Activated CD8-positive, alpha-beta T cell treated with anti-CD3 and anti-CD28 coated beads for 36 hours (primary cell): ENCODE measurements at regions not wholly inside any gene's neighbourhood (a gene's known extent, or its start where the extent isn't known, plus 50 kb on each side); places are given as distances from the start of the nearest gene placed in this dataset.

Experiments
- ATAC-seq: fragments of 200-7000 bp; cut with Tn5 transposase; one replicate; pipeline ENCODE4 v1.10.0; 2021; ENCODE audit warnings: mild to moderate bottlenecking, moderate library complexity
- CTCF ChIA-PET: fragments of 350-600 bp; sonication (Branson Sonifier 250); formaldehyde crosslinking; loops from one replicate; lab custom pipeline; 2021; ENCODE audit warnings: antibody characterized with exemption; lab: Charles Lee
- POLR2A ChIA-PET: fragments of 350-600 bp; sonication (Branson Sonifier 250); formaldehyde crosslinking; loops from one replicate; lab custom pipeline; 2021; ENCODE audit warnings: antibody characterized with exemption; lab: Charles Lee
- DNase-seq: peaks from one replicate; pipeline ENCODE4 v3.0.0-alpha.2; 2020
- H3K27ac Mint-ChIP-seq: one replicate; pipeline ENCODE4 v1.8.0; 2021; ENCODE audit warnings: mild to moderate bottlenecking, mixed read lengths
- H3K27me3 Mint-ChIP-seq: one replicate; pipeline ENCODE4 v1.8.0; 2021; ENCODE audit warnings: mixed read lengths
- H3K36me3 Mint-ChIP-seq: one replicate; pipeline ENCODE4 v1.8.0; 2021; ENCODE audit warnings: low read depth, mixed read lengths
- H3K4me1 Mint-ChIP-seq: one replicate; pipeline ENCODE4 v1.8.0; 2021; ENCODE audit warnings: low read depth, mixed read lengths
- H3K4me3 Mint-ChIP-seq: one replicate; pipeline ENCODE4 v1.8.0; 2021; ENCODE audit warnings: mild to moderate bottlenecking, moderate library complexity, mixed read lengths
- H3K9me3 Mint-ChIP-seq: one replicate; pipeline ENCODE4 v1.8.0; 2021; ENCODE audit warnings: mixed read lengths
- intact Hi-C: fragments of 100-400 bp; cut with micrococcal nuclease; formaldehyde crosslinking; loops from one replicate; pipeline ENCODE4 v1.10.0; 2022
- TF ChIP-seq, protein P1 (sequence below): fragments of 200-600 bp; IDR thresholded peaks from one replicate; pipeline ENCODE4 v1.8.0; 2022; ENCODE audit warnings: antibody characterized with exemption, mild to moderate bottlenecking

DNA sequence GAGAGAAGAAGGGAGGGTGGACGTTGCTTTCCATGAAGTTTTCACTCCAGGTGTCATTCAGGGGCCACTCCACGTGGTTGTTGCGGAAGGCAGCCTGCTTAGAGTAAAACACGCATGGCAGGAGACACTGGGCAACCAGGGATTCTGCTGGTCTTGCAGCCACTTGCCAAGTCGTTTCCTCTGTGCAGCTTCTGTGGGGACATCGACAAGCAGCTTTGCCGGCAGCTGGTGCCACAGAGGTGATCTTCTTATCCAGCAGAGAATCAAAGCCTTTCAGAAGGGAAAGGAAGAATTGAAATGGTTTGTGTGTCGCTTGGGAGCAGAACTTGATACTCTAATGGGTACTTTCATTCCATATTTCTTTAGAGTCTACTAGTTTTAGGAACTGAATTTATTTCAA lies 867.1 kb upstream of the TENM3 start:
- TF ChIP-seq, protein P1, sequence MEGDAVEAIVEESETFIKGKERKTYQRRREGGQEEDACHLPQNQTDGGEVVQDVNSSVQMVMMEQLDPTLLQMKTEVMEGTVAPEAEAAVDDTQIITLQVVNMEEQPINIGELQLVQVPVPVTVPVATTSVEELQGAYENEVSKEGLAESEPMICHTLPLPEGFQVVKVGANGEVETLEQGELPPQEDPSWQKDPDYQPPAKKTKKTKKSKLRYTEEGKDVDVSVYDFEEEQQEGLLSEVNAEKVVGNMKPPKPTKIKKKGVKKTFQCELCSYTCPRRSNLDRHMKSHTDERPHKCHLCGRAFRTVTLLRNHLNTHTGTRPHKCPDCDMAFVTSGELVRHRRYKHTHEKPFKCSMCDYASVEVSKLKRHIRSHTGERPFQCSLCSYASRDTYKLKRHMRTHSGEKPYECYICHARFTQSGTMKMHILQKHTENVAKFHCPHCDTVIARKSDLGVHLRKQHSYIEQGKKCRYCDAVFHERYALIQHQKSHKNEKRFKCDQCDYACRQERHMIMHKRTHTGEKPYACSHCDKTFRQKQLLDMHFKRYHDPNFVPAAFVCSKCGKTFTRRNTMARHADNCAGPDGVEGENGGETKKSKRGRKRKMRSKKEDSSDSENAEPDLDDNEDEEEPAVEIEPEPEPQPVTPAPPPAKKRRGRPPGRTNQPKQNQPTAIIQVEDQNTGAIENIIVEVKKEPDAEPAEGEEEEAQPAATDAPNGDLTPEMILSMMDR = no peak
- no peaks in the 10 kb centered on the region for H3K36me3 Mint-ChIP-seq
- ATAC-seq (no peak), DNase-seq (no peak)
- no peak overlapping the region for H3K27ac Mint-ChIP-seq
- no peak overlapping the region for H3K4me3 Mint-ChIP-seq
- ChIA-PET POLR2A (no interaction called here), CTCF (interaction anchor here (1.4 kb wide), 1 partner anchor 11 kb away, joined by 3 read pairs; no protein-coding TSS in a partner anchor)
- H3K9me3 Mint-ChIP-seq = peaks cover 1% of the 10 kb centered on the region
- no peaks in the 10 kb centered on the region for H3K27me3 Mint-ChIP-seq
- intact Hi-C loops = no loop called here
- H3K4me1 Mint-ChIP-seq = no peaks in the 10 kb centered on the region

DNA sequence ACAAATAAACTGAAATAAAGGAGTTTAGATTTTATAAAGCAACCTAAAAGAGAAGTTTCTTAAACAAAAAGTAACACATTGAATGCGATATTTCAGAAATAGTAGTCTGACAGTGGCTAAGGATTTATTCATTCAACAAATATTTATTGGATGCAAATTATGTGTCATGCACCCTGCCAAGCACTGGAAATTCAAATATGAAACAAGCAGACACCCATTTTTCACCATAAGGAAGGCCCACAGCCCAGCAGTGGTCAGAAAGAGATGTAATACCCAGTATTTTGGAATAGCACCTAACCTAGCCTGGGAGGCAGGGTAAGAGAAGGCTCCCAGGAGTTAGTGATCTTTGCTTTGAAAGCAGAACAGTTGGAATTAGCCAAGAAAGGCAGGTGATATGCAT lies 855.1 kb upstream of the TENM3 start:
- no peaks in the 10 kb centered on the region for H3K4me1 Mint-ChIP-seq
- H3K27me3 Mint-ChIP-seq = no peaks in the 10 kb centered on the region
- H3K36me3 Mint-ChIP-seq = no peaks in the 10 kb centered on the region
- H3K27ac Mint-ChIP-seq = no peak overlapping the region
- ATAC-seq = no peak
- H3K9me3 Mint-ChIP-seq = no peaks in the 10 kb centered on the region
- no peak for DNase-seq
- intact Hi-C loops = no loop called here
- POLR2A ChIA-PET = no interaction called here
- TF ChIP-seq, protein P1 = no peak
- CTCF ChIA-PET = no interaction called here
- no peak overlapping the region for H3K4me3 Mint-ChIP-seq

DNA sequence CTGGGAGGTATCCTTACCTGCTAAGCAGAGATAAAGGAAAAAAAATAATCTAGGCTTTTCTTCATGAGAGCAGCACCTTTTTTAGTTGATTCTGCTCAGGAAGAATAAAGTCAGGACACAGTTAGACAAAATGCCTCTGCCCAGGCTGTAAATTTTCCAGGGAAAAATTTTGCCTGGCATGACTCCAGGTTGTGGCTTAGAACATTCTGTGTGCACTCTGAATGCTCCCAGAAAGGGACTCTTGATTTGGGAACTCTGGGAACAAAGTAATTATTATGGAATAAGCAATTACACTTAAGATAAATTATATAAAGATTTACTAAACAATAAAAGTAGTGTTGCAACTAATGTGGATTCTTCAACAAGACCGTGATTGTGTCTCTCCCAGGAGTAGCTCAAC lies 826.2 kb upstream of the TENM3 start:
- intact Hi-C loops = no loop called here
- no peaks in the 10 kb centered on the region for H3K4me1 Mint-ChIP-seq
- no peaks in the 10 kb centered on the region for H3K27me3 Mint-ChIP-seq
- no peak overlapping the region for H3K27ac Mint-ChIP-seq
- TF ChIP-seq, protein P1 = no peak
- ChIA-PET CTCF (no interaction called here), POLR2A (no interaction called here)
- peaks cover 2% of the 10 kb centered on the region for H3K9me3 Mint-ChIP-seq
- no peaks in the 10 kb centered on the region for H3K36me3 Mint-ChIP-seq
- DNase-seq (no peak), ATAC-seq (no peak)
- no peak overlapping the region for H3K4me3 Mint-ChIP-seq

DNA sequence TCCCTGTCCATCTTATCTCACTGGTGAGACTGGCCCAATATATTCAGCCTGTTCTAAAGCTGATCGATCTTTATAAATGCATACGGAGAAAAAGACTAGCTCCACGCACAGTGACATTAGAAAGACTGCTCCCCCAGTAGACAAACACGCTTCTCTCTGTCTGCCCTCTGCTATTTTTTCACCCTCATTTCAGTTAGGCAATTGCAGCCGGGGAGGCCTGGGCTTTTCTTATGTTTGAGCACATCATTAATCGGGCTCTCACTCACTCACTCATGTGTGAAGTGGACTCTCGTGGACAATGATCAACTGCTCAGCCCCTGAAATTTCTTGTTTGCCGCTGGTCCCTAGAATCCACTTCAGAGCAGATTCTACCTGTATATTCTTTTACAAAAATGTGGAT lies 824.7 kb upstream of the TENM3 start:
- H3K9me3 Mint-ChIP-seq = peaks cover 2% of the 10 kb centered on the region
- H3K27me3 Mint-ChIP-seq = no peaks in the 10 kb centered on the region
- ATAC-seq (no peak), DNase-seq (no peak)
- H3K27ac Mint-ChIP-seq = no peak overlapping the region
- intact Hi-C loops = no loop called here
- TF ChIP-seq, protein P1 = no peak
- no peaks in the 10 kb centered on the region for H3K36me3 Mint-ChIP-seq
- CTCF ChIA-PET = no interaction called here
- no peaks in the 10 kb centered on the region for H3K4me1 Mint-ChIP-seq
- POLR2A ChIA-PET = interaction anchor here (0.7 kb wide), 1 partner anchor 143 kb away, joined by 3 read pairs; no protein-coding TSS in a partner anchor
- H3K4me3 Mint-ChIP-seq = no peak overlapping the region

DNA sequence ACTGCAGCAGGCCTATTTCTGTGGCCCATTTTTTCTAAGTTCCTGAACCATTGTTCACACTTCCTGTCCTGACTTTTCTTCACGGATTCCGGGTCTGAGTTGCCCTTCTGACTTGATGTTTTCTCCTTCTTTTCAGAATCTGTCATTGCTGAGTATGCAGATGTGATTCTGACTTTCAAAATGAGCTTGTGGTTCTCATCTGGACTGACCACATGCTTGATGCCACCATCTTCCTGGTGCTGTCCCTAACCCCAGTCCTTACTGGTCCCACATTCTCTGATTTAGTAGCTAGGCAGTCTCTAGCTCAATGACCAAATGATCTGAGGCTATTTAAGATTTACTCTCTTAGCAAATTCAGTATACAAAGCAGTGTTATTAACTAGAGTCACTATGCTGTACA lies 822.3 kb upstream of the TENM3 start:
- TF ChIP-seq, protein P1 = no peak
- no peaks in the 10 kb centered on the region for H3K36me3 Mint-ChIP-seq
- CTCF ChIA-PET = no interaction called here
- no peaks in the 10 kb centered on the region for H3K4me1 Mint-ChIP-seq
- peaks cover 7% of the 10 kb centered on the region for H3K9me3 Mint-ChIP-seq
- POLR2A ChIA-PET = no interaction called here
- H3K27me3 Mint-ChIP-seq = no peaks in the 10 kb centered on the region
- intact Hi-C loops = no loop called here
- H3K4me3 Mint-ChIP-seq = no peak overlapping the region
- ATAC-seq (no peak), DNase-seq (no peak)
- H3K27ac Mint-ChIP-seq = no peak overlapping the region
